Progenitor cell of endocrine pancreas (in vitro differentiated cells): ENCODE measurements at regions not wholly inside any gene's neighbourhood (a gene's known extent, or its start where the extent isn't known, plus 50 kb on each side); places are given as distances from the start of the nearest gene placed in this dataset.
A peak's percentile ranks its signal among the peaks of the same experiment; 100 is the strongest.

Source experiments
- DNase-seq: peaks from one replicate; pipeline ENCODE4 v3.0.0; 2021; ENCODE audit warnings: low spot score; ENCODE audit not compliant: unreplicated experiment
- H3K27ac Mint-ChIP-seq: 2 replicates; pipeline ENCODE4 v1.8.0; 2021; ENCODE audit warnings: mild to moderate bottlenecking, moderate library complexity, mixed read lengths
- H3K27me3 Mint-ChIP-seq: 2 replicates; pipeline ENCODE4 v1.8.0; 2021; ENCODE audit warnings: mixed read lengths
- H3K36me3 Mint-ChIP-seq: 2 replicates; pipeline ENCODE4 v1.8.0; 2022; ENCODE audit warnings: mixed read lengths; ENCODE audit not compliant: insufficient read depth
- H3K4me1 Mint-ChIP-seq: 2 replicates; pipeline ENCODE4 v1.8.0; 2021; ENCODE audit warnings: low read depth, mixed read lengths
- H3K4me3 Mint-ChIP-seq: 2 replicates; pipeline ENCODE4 v1.8.0; 2021; ENCODE audit warnings: low read depth, mild to moderate bottlenecking, moderate library complexity, mixed read lengths
- H3K9me3 Mint-ChIP-seq: 2 replicates; pipeline ENCODE4 v1.8.0; 2021; ENCODE audit warnings: low read depth, mixed read lengths
- TF ChIP-seq, protein P1 (sequence below): fragments of 200-600 bp; sonication (generic); IDR thresholded peaks from one replicate; pipeline ENCODE4 v1.5.0; 2021; ENCODE audit warnings: antibody characterized with exemption, mild to moderate bottlenecking; ENCODE audit not compliant: unreplicated experiment

DNA sequence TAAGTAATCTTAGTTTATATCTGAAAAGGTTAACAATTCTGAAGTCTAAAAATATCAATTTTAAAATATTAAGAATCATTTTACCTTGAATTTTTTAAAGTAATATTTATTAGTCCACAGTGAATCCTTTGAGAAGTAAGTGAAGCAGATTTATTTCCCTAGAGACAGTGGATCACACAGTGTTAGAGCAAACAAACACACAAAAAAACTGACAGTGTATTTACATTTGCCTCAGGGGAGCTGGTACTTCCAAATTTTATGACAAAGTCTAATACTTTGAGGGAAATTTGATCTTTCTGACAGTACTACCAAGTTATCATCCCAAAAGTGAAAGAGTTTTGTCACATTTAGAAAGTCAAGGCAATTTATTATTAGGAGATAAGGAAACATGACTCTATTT is 1750.6 kb upstream of the CDH9 start:
- H3K27ac Mint-ChIP-seq = no peak overlapping the region
- TF ChIP-seq, protein P1, sequence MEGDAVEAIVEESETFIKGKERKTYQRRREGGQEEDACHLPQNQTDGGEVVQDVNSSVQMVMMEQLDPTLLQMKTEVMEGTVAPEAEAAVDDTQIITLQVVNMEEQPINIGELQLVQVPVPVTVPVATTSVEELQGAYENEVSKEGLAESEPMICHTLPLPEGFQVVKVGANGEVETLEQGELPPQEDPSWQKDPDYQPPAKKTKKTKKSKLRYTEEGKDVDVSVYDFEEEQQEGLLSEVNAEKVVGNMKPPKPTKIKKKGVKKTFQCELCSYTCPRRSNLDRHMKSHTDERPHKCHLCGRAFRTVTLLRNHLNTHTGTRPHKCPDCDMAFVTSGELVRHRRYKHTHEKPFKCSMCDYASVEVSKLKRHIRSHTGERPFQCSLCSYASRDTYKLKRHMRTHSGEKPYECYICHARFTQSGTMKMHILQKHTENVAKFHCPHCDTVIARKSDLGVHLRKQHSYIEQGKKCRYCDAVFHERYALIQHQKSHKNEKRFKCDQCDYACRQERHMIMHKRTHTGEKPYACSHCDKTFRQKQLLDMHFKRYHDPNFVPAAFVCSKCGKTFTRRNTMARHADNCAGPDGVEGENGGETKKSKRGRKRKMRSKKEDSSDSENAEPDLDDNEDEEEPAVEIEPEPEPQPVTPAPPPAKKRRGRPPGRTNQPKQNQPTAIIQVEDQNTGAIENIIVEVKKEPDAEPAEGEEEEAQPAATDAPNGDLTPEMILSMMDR = no peak

DNA sequence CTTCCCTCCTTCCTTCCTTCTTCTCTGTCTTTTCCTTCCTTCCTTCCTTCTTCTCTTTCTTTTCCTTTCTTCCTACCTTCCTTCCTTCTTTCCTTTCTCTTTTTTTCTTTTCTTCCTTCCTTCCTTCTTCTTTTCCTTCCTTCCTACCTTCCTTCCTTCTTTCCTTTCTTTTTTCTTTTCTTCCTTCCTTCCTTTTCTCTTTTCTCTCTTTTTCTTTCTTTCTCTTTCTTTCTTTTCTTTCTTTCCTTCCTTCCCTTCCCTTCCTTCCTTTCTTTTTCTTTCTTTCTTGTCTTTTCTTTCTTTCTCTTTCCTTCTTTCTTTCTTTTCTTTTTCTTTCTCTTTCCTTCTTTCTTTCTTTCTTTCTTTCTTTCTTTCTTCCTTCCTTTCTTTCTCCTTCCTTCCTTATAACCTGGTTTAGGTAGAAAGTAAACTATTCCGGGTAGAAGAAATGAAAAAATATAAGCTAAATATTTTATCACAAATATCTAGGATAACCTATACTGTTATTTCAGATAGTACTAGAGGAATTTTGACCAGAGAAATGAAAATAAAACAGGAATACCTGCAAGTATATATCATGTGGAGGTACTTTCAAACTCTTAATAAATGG is 1741.8 kb upstream of the CDH9 start:
- no peak overlapping the region for H3K27ac Mint-ChIP-seq
- H3K36me3 Mint-ChIP-seq = no peaks in the 10 kb centered on the region
- no peaks in the 10 kb centered on the region for H3K9me3 Mint-ChIP-seq
- peaks cover 12% of the 10 kb centered on the region for H3K4me1 Mint-ChIP-seq
- H3K4me3 Mint-ChIP-seq = no peak overlapping the region
- no peaks in the 10 kb centered on the region for H3K27me3 Mint-ChIP-seq
- TF ChIP-seq, protein P1 = no peak
- DNase-seq = no peak

More for the DNA sequence above, 1750.6 kb upstream of the CDH9 start:
- H3K27me3 Mint-ChIP-seq = no peaks in the 10 kb centered on the region
- no peak overlapping the region for H3K4me3 Mint-ChIP-seq
- H3K4me1 Mint-ChIP-seq = peaks cover 5% of the 10 kb centered on the region
- no peaks in the 10 kb centered on the region for H3K36me3 Mint-ChIP-seq
- no peak for DNase-seq
- no peaks in the 10 kb centered on the region for H3K9me3 Mint-ChIP-seq

DNA sequence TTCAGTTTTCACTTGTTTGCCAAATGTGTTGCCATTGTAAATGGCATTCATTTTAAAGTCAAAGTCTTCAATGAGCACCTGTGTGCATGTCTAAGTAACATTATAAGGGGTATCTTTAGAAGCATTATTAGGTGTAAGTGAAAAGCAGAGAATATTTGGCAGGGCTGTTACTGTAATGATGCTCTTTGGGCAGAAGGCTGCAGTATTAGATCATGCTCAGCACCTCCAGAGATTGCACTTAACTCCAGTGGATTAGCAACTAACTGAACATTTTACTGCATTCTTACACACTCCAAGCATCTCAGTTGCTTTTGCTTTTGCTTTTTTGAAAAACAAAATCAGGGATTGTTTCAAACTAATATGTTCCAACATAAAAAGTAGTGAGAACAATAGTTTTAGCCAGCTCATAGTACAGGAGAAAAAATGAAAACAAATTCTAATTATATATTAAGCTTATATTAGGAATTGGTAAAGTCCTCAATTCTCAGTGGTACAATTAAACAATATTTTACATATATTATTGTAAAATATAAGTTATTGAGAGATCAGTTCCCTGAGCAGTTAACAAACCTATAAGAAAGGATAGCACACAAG is 1740.9 kb upstream of the CDH9 start:
- H3K4me3 Mint-ChIP-seq = no peak overlapping the region
- H3K36me3 Mint-ChIP-seq = no peaks in the 10 kb centered on the region
- H3K27ac Mint-ChIP-seq = no peak overlapping the region
- H3K4me1 Mint-ChIP-seq = peaks cover 12% of the 10 kb centered on the region
- no peaks in the 10 kb centered on the region for H3K27me3 Mint-ChIP-seq
- DNase-seq = no peak
- TF ChIP-seq, protein P1 = peak; percentile 61
- H3K9me3 Mint-ChIP-seq = no peaks in the 10 kb centered on the region

DNA sequence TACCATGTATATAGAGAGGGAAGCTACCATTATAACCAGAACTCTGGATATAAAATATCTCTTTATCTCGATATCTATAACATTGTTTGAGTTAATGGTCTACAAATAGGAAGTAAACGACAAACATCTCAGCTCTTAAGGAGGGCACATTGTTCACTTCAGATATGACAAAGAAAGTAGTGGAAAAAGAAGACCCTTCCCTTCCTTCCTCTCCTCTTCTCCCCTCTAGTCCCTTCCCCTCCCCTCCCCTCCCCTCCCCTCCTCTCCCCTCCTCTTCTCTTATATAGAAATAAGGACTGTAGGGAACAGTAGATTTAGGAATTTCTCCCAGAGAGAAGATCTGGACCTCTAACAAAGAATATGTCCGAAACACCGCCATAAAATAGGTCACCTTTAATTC is 1731.9 kb upstream of the CDH9 start:
- TF ChIP-seq, protein P1 = no peak
- H3K4me3 Mint-ChIP-seq = no peak overlapping the region
- H3K4me1 Mint-ChIP-seq = peaks cover 1% of the 10 kb centered on the region
- H3K9me3 Mint-ChIP-seq = peaks cover 8% of the 10 kb centered on the region
- H3K36me3 Mint-ChIP-seq = no peaks in the 10 kb centered on the region
- DNase-seq = no peak
- H3K27me3 Mint-ChIP-seq = no peaks in the 10 kb centered on the region
- no peak overlapping the region for H3K27ac Mint-ChIP-seq

DNA sequence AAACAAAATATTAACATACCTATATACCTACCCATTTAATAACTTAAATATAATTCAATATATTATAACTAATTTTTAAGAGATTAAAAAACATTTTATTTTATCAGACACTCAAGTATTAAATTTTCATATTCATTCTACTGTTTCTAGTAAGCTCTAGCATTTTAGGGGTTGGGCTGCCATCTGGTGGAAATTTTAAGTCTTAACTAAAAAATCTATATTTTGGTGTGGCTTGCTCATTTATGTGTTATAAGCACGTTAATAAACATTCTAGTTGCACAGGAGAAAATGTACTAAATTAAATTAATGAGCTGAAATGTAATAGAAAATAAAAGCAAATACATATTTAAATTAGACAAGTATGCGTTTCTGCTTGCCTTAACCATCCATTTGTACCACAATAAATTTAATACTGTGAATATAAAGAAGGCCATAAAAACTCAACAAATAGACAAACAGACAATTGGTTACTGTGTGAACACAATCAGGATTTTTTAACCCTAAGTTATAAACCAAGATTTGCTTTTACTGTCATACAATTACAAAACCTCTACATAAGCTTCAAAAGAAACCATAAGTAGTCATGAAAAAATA is 1728.3 kb upstream of the CDH9 start:
- Mint-ChIP-seq H3K4me3 (no peak overlapping the region), H3K27me3 (no peaks in the 10 kb centered on the region), H3K27ac (no peak overlapping the region), H3K4me1 (peaks cover 1% of the 10 kb centered on the region), H3K9me3 (peaks cover 3% of the 10 kb centered on the region), H3K36me3 (no peaks in the 10 kb centered on the region)
- no peak for DNase-seq
- TF ChIP-seq, protein P1 = peak; percentile 85
